ENCODE measurements at regions not wholly inside any gene's neighbourhood (a gene's known extent, or its start where the extent isn't known, plus 50 kb on each side); places are given as distances from the start of the nearest gene placed in this dataset.

- no peak overlapping the region for H3K4me3 Mint-ChIP-seq
- no peaks in the 10 kb centered on the region for H3K27me3 Mint-ChIP-seq (ENCODE audit: insufficient read depth, low read depth)
- Histone ChIP-seq H2AFZ (replicated peaks) (no peak overlapping the region), H3K9ac (no peak overlapping the region), H3K27ac (no peak overlapping the region), H4K20me1 (ENCODE audit: low read depth) (no peaks in the 10 kb centered on the region), H3K4me1 (no peaks in the 10 kb centered on the region), H3K9me3 (ENCODE audit: low read depth) (no peaks in the 10 kb centered on the region), H3K27me3 (no peaks in the 10 kb centered on the region), H3K4me3 (no peak overlapping the region), H3F3A (ENCODE audit: low read depth) (no peaks in the 10 kb centered on the region), H3K79me2 (ENCODE audit: low read depth) (no peaks in the 10 kb centered on the region), H3K4me2 (no peak overlapping the region), H3K36me3 (no peaks in the 10 kb centered on the region)
- TF ChIP-seq EZH2 (IDR thresholded peaks at IDR 0.05) (no peak), EZH2phosphoT487 (IDR thresholded peaks at IDR 0.05) (no peak), CTCF (IDR thresholded peaks at IDR 0.05) (no peak)
- no peak overlapping the region for H3K27ac Mint-ChIP-seq
- DNase-seq (ENCODE audit: low spot score): no peak
- H3K4me1 Mint-ChIP-seq: no peaks in the 10 kb centered on the region
- H3K36me3 Mint-ChIP-seq: peaks cover 1% of the 10 kb centered on the region
- no peaks in the 10 kb centered on the region for H3K9me3 Mint-ChIP-seq
Observed at GRCh38 chr1:65049941-65050713, 83.8 kb upstream of the JAK1 start.

- Histone ChIP-seq H2AFZ (replicated peaks) (no peak overlapping the region), H3K36me3 (no peaks in the 10 kb centered on the region), H3F3A (ENCODE audit: low read depth) (no peaks in the 10 kb centered on the region), H3K4me2 (no peak overlapping the region), H3K9me3 (ENCODE audit: low read depth) (no peaks in the 10 kb centered on the region), H3K9ac (no peak overlapping the region), H3K79me2 (ENCODE audit: low read depth) (no peaks in the 10 kb centered on the region), H3K4me3 (no peak overlapping the region), H4K20me1 (ENCODE audit: low read depth) (no peaks in the 10 kb centered on the region), H3K27me3 (no peaks in the 10 kb centered on the region), H3K27ac (no peak overlapping the region), H3K4me1 (no peaks in the 10 kb centered on the region)
- no peak for TF ChIP-seq CTCF (IDR thresholded peaks at IDR 0.05)
- TF ChIP-seq EZH2phosphoT487 (IDR thresholded peaks at IDR 0.05): no peak
- no peak for TF ChIP-seq EZH2 (IDR thresholded peaks at IDR 0.05)
- Mint-ChIP-seq H3K27me3 (ENCODE audit: insufficient read depth, low read depth) (no peaks in the 10 kb centered on the region), H3K4me3 (no peak overlapping the region), H3K4me1 (no peaks in the 10 kb centered on the region), H3K27ac (no peak overlapping the region), H3K9me3 (no peaks in the 10 kb centered on the region), H3K36me3 (peaks cover 5% of the 10 kb centered on the region)
- no peak for DNase-seq (ENCODE audit: low spot score)
Observed at GRCh38 chr1:65050735-65051134, 84.4 kb upstream of the JAK1 start.

- Mint-ChIP-seq H3K36me3 (peaks cover 18% of the 10 kb centered on the region), H3K4me1 (no peaks in the 10 kb centered on the region), H3K9me3 (no peaks in the 10 kb centered on the region), H3K27ac (no peak overlapping the region), H3K4me3 (no peak overlapping the region), H3K27me3 (ENCODE audit: insufficient read depth, low read depth) (no peaks in the 10 kb centered on the region)
- Histone ChIP-seq H3K4me2 (no peak overlapping the region), H3K36me3 (no peaks in the 10 kb centered on the region), H3K4me1 (no peaks in the 10 kb centered on the region), H3K79me2 (ENCODE audit: low read depth) (peaks cover 2% of the 10 kb centered on the region), H4K20me1 (ENCODE audit: low read depth) (peaks cover 7% of the 10 kb centered on the region), H3K9ac (no peak overlapping the region), H3F3A (ENCODE audit: low read depth) (no peaks in the 10 kb centered on the region), H2AFZ (replicated peaks) (no peak overlapping the region), H3K4me3 (no peak overlapping the region), H3K27me3 (no peaks in the 10 kb centered on the region), H3K27ac (no peak overlapping the region), H3K9me3 (ENCODE audit: low read depth) (no peaks in the 10 kb centered on the region)
- DNase-seq (ENCODE audit: low spot score): no peak
- TF ChIP-seq EZH2phosphoT487 (IDR thresholded peaks at IDR 0.05): no peak
- no peak for TF ChIP-seq CTCF (IDR thresholded peaks at IDR 0.05)
- TF ChIP-seq EZH2 (IDR thresholded peaks at IDR 0.05): no peak
Observed at GRCh38 chr1:65054481-65054880, 88.1 kb upstream of the JAK1 start.

Data from neural progenitor cell (in vitro differentiated cells).